RWPE1 (cell line): ENCODE measurements at regions not wholly inside any gene's neighbourhood (a gene's known extent, or its start where the extent isn't known, plus 50 kb on each side); places are given as distances from the start of the nearest gene placed in this dataset.

ENCODE experiments used
- CTCF ChIA-PET: fragments of 350-600 bp; sonication (Branson Sonifier 250); formaldehyde crosslinking; extraction: SDS; loops from one replicate; lab custom pipeline; 2021; lab: Yijun Ruan, JAX
- POLR2A ChIA-PET: fragments of 400-600 bp; formaldehyde crosslinking; extraction: SDS; loops from one replicate; lab custom pipeline; 2020; ENCODE audit warnings: antibody characterized with exemption; ENCODE audit not compliant: low non-redundant PET; lab: Yijun Ruan, JAX
- DNase-seq: peaks from one replicate; pipeline ENCODE4 v3.0.0; 2012; ENCODE audit warnings: low spot score
- H3K27ac ChIP-seq: fragments of 450-650 bp; 2 replicates; pipeline ENCODE4 v1.5.1; 2017
- TF ChIP-seq, protein P1 (sequence below): fragments of 450-650 bp; conservative IDR thresholded peaks from 2 replicates; pipeline ENCODE4 v1.5.1; 2017; ENCODE audit warnings: low read depth, mild to moderate bottlenecking

- ChIA-PET POLR2A (no interaction called here), CTCF (no interaction called here)
- TF ChIP-seq, protein P1, sequence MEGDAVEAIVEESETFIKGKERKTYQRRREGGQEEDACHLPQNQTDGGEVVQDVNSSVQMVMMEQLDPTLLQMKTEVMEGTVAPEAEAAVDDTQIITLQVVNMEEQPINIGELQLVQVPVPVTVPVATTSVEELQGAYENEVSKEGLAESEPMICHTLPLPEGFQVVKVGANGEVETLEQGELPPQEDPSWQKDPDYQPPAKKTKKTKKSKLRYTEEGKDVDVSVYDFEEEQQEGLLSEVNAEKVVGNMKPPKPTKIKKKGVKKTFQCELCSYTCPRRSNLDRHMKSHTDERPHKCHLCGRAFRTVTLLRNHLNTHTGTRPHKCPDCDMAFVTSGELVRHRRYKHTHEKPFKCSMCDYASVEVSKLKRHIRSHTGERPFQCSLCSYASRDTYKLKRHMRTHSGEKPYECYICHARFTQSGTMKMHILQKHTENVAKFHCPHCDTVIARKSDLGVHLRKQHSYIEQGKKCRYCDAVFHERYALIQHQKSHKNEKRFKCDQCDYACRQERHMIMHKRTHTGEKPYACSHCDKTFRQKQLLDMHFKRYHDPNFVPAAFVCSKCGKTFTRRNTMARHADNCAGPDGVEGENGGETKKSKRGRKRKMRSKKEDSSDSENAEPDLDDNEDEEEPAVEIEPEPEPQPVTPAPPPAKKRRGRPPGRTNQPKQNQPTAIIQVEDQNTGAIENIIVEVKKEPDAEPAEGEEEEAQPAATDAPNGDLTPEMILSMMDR = no peak
- H3K27ac ChIP-seq = no peak overlapping the region
- no peak for DNase-seq
Measured at GRCh38 chr7:17171427-17171826, 127.0 kb upstream of the AHR start.

GRCh38 chr7:17176371-17177032, 122.0 kb upstream of the AHR start:
- POLR2A ChIA-PET = no interaction called here
- DNase-seq = no peak
- TF ChIP-seq, protein P1 = no peak
- CTCF ChIA-PET = no interaction called here
- no peak overlapping the region for H3K27ac ChIP-seq

- DNase-seq = no peak
- POLR2A ChIA-PET = no interaction called here
- CTCF ChIA-PET = interaction anchor here (0.6 kb wide), 1 partner anchor 709 kb away, joined by 6 read pairs; no protein-coding TSS in a partner anchor
- no peak overlapping the region for H3K27ac ChIP-seq
- TF ChIP-seq, protein P1 = no peak
Measured at GRCh38 chr7:17178545-17178944, 119.9 kb upstream of the AHR start.

DNA sequence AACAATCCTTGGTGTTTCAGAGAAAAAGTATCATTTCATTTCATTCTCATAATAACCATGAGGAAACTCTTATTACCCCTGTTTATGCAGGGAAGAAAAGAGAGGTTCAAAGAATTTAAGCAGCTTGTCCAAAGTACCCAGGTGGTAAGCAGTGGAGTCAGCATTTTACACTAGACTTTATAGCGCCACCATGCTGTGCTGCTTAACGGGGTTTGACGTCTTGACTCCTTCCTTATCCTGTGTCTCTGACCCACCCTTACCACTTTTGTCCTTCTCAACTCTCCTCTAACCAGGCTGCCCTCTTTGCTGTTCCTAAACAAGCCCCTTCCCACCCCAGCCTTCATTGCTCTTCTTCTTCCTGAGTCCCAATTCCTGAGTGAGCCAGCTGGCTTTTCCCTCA, 117.0 kb upstream of the AHR start:
- DNase-seq = no peak
- TF ChIP-seq, protein P1 = no peak
- CTCF ChIA-PET = interaction anchor here (0.6 to 0.7 kb wide), 2 partner anchors 8 to 119 kb away, joined by 3 to 8 read pairs; no protein-coding TSS in a partner anchor
- POLR2A ChIA-PET = no interaction called here
- no peak overlapping the region for H3K27ac ChIP-seq

GRCh38 chr7:17183630-17184328, 114.7 kb upstream of the AHR start:
- CTCF ChIA-PET = interaction anchor here (0.6 to 0.7 kb wide), 2 partner anchors 17 to 348 kb away, joined by 3 to 4 read pairs; no protein-coding TSS in a partner anchor
- TF ChIP-seq, protein P1 = no peak
- DNase-seq = no peak
- no peak overlapping the region for H3K27ac ChIP-seq
- POLR2A ChIA-PET = interaction anchor here (0.6 kb wide), 1 partner anchor 488 kb away, joined by 4 read pairs; no protein-coding TSS in a partner anchor

GRCh38 chr7:17184805-17185689, 113.4 kb upstream of the AHR start:
- no peak for DNase-seq
- no peak overlapping the region for H3K27ac ChIP-seq
- CTCF ChIA-PET = no interaction called here
- POLR2A ChIA-PET = no interaction called here
- TF ChIP-seq, protein P1 = no peak
